Muscle layer of colon (tissue), 2 donors: ENCODE measurements at regions not wholly inside any gene's neighbourhood (a gene's known extent, or its start where the extent isn't known, plus 50 kb on each side); places are given as distances from the start of the nearest gene placed in this dataset.
"Not testable (repeated sequence)": the region's sequence is repeated elsewhere in the genome, so short reads cannot be mapped to it uniquely, and the experiment has no call there.

Experiments used
- H3K27ac ChIP-seq: one replicate; pipeline ENCODE4 v1.7.0; 2013; ENCODE audit warnings: low read depth, mild to moderate bottlenecking, low read length, moderate library complexity
- H3K27me3 ChIP-seq, 2 donors: one replicate each; pipeline ENCODE4 v1.7.0; 2013; ENCODE audit warnings: low read length in 2 of 2, mild to moderate bottlenecking in 2 of 2; ENCODE audit not compliant: insufficient read depth in 2 of 2, control insufficient read depth in 1 of 2
- H3K36me3 ChIP-seq: one replicate; pipeline ENCODE4 v1.7.0; 2013; ENCODE audit warnings: mild to moderate bottlenecking, low read length; ENCODE audit not compliant: insufficient read depth
- H3K4me1 ChIP-seq: one replicate; pipeline ENCODE4 v1.7.0; 2013; ENCODE audit warnings: mild to moderate bottlenecking, low read length; ENCODE audit not compliant: insufficient read depth
- H3K4me3 ChIP-seq, 2 donors: one replicate each; pipeline ENCODE4 v1.7.0; 2013; ENCODE audit warnings: low read length in 2 of 2, low read depth in 1 of 2, mild to moderate bottlenecking in 1 of 2, moderate library complexity in 1 of 2
- H3K9ac ChIP-seq: one replicate; pipeline ENCODE4 v1.7.0; 2013; ENCODE audit warnings: low read length
- H3K9me3 ChIP-seq: one replicate; pipeline ENCODE4 v1.7.0; 2013; ENCODE audit warnings: mild to moderate bottlenecking, low read length
- donor health status: abdominal sarcoma.
- donor health status: Adenocarcinoma of cecum.

DNA sequence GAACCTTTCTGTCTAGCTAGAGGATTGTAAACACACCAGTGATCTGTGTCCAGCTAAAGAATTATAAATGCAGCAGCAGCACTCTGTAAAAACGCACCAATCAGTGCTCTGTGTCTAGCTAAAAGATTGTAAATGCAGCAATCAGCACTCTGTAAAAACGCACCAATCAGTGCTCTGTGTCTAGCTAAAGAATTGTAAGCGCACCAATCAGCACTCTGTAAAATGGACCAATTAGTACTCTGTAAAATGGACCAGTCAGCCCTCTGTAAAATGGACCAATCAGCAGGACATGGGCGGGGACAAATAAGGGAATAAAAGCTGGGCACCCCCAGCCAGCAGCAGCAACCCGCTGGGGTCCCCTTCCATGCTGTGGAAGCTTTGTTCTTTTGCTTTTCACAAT lies 204.1 kb upstream of the UBL3 start:
- H3K9ac ChIP-seq, H3K27me3 ChIP-seq, H3K9me3 ChIP-seq, H3K4me3 ChIP-seq, H3K27ac ChIP-seq, H3K4me1 ChIP-seq, H3K36me3 ChIP-seq: not testable (repeated sequence)

- H3K9me3 ChIP-seq = no peaks in the 10 kb centered on the region
- H3K4me1 ChIP-seq = no peaks in the 10 kb centered on the region
- peaks cover 0 to 4% of the 10 kb centered on the region in 2 donors for H3K27me3 ChIP-seq
- no peaks in the 10 kb centered on the region for H3K36me3 ChIP-seq
- no peak overlapping the region for H3K4me3 ChIP-seq
- no peak overlapping the region for H3K27ac ChIP-seq
- H3K9ac ChIP-seq = no peak overlapping the region
These were observed 203.5 kb upstream of the UBL3 start for GRCh38 chr13:30053939-30054338.

DNA sequence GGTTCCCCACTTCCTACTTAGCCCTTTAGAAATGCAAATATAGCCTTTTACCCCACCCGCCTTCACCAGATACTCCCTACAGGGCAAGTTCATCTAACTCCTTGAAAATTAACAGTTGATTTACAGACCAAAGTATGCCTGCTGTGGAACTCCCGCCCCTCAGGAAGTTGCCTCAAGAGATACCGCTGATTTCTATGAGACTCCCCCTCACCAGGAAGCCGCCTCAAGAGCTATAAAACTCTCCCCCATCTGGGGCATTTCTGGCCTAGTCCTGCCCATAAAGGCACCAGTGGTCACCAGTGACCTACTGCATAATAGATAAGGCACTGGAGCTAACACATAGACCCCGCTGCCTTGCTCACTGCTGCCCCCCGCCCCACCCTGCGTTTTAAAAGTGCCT lies 201.7 kb upstream of the UBL3 start:
- Histone ChIP-seq H3K9ac (no peak overlapping the region), H3K27me3 (peaks cover 0 to 4% of the 10 kb centered on the region in 2 donors)

DNA sequence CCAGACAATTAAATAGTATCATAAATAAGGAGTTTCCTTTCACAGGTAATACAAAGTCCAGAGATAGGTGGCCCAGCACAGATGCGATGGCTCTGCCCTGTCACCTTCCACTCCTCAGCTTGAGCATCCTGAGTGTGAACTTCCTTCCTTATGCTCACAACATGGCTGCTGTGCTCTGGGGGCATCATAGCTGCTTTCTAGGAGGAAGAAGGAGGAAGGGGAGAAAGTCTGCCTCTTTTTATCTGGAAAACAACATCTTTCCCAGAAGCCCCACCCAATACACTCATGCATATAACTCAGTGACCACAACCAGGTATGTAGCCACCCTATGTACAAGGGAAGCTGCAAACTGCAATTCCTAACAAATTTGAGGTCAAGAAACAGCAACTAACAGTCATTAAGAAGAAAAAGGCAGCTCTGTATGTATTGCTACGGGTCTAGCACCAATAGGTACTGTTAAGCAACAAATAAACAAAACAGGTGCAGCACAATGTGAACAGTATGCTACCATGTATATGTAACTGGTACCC lies 201.2 kb upstream of the UBL3 start:
- Histone ChIP-seq H3K9ac (no peak overlapping the region), H3K4me1 (no peaks in the 10 kb centered on the region), H3K9me3 (no peaks in the 10 kb centered on the region), H3K36me3 (no peaks in the 10 kb centered on the region), H3K4me3 (no peak overlapping the region), H3K27ac (no peak overlapping the region), H3K27me3 (peaks cover 0 to 4% of the 10 kb centered on the region in 2 donors)

More for the DNA sequence above, 201.7 kb upstream of the UBL3 start:
- Histone ChIP-seq H3K4me1 (no peaks in the 10 kb centered on the region), H3K36me3 (no peaks in the 10 kb centered on the region), H3K9me3 (no peaks in the 10 kb centered on the region), H3K27ac (no peak overlapping the region), H3K4me3 (no peak overlapping the region)

- H3K27ac ChIP-seq = no peak overlapping the region
- no peaks in the 10 kb centered on the region for H3K36me3 ChIP-seq
- H3K9me3 ChIP-seq = no peaks in the 10 kb centered on the region
- no peaks in the 10 kb centered on the region for H3K4me1 ChIP-seq
- H3K4me3 ChIP-seq = no peak overlapping the region
- H3K27me3 ChIP-seq = peaks cover 0 to 4% of the 10 kb centered on the region in 2 donors
- no peak overlapping the region for H3K9ac ChIP-seq
These were observed 199.3 kb upstream of the UBL3 start for GRCh38 chr13:30049692-30050091.

- Histone ChIP-seq H3K27ac (no peak overlapping the region), H3K4me1 (no peaks in the 10 kb centered on the region), H3K9ac (no peak overlapping the region), H3K36me3 (no peaks in the 10 kb centered on the region), H3K9me3 (no peaks in the 10 kb centered on the region), H3K27me3 (peaks cover 0 to 4% of the 10 kb centered on the region in 2 donors), H3K4me3 (no peak overlapping the region)
These were observed 196.9 kb upstream of the UBL3 start for GRCh38 chr13:30047154-30047874.

DNA sequence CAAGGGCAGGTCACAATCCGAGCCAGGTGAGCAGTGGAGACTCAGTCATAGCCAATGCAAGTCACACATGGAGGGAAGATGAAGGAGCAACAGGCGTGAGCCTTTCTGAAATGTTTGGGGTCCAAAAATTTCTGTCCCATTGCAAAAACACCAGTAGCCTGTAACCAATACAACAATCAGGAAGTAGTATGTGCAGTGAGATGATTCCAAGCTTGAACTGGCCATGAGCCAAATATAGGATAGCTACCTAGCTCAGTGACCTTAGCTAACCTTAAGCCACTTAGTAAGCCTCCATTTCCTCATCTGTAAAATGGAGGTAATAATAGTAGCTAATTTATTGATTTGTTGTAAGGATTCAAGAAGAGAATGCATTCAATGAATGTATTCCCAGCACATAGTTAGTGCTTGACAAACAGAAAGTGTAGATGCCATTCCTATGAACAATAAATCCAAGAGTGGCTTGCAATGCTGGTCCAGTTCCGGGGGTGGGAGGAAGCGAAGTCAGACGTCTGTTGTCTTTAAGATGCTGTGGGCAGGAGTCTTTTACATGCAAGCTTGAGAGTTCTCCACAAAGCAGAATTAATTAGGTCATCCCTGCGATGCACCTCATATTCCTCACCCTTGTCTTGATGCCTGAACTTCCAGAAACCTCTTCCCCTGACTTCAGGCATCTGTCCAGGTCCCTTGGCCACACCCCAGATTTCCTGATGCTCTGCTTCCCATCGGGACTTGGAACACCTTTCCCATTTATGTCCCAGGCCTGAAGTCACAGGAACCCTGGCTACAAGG lies 195.7 kb upstream of the UBL3 start:
- no peak overlapping the region for H3K4me3 ChIP-seq
- H3K27ac ChIP-seq = no peak overlapping the region
- no peaks in the 10 kb centered on the region for H3K4me1 ChIP-seq
- no peaks in the 10 kb centered on the region for H3K27me3 ChIP-seq
- no peak overlapping the region for H3K9ac ChIP-seq
- no peaks in the 10 kb centered on the region for H3K36me3 ChIP-seq
- H3K9me3 ChIP-seq = no peaks in the 10 kb centered on the region

GRCh38 chr13:30044932-30045331 lies 194.5 kb upstream of the UBL3 start:
- H3K4me1 ChIP-seq = no peaks in the 10 kb centered on the region
- no peak overlapping the region for H3K9ac ChIP-seq
- H3K27me3 ChIP-seq = no peaks in the 10 kb centered on the region
- H3K9me3 ChIP-seq = no peaks in the 10 kb centered on the region
- no peak overlapping the region for H3K27ac ChIP-seq
- H3K36me3 ChIP-seq = no peaks in the 10 kb centered on the region
- no peak overlapping the region for H3K4me3 ChIP-seq

DNA sequence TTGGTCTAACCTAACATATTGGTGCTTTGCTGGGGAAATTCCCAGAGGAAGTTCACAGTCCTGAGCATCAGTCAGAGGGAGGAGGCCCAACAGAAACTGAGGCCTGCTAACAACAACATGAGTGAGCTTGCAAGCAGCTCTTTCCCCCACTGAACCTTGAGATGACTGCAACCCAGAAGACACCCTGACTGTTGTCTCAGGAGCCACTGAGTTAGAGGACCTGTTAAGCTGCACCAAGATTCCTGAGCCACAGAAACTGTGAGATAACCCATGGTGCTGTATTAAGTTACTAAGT lies 193.2 kb upstream of the UBL3 start:
- no peaks in the 10 kb centered on the region for H3K27me3 ChIP-seq
- H3K4me1 ChIP-seq = no peaks in the 10 kb centered on the region
- H3K36me3 ChIP-seq = no peaks in the 10 kb centered on the region
- no peaks in the 10 kb centered on the region for H3K9me3 ChIP-seq
- H3K9ac ChIP-seq = no peak overlapping the region
- no peak overlapping the region for H3K4me3 ChIP-seq
- no peak overlapping the region for H3K27ac ChIP-seq

DNA sequence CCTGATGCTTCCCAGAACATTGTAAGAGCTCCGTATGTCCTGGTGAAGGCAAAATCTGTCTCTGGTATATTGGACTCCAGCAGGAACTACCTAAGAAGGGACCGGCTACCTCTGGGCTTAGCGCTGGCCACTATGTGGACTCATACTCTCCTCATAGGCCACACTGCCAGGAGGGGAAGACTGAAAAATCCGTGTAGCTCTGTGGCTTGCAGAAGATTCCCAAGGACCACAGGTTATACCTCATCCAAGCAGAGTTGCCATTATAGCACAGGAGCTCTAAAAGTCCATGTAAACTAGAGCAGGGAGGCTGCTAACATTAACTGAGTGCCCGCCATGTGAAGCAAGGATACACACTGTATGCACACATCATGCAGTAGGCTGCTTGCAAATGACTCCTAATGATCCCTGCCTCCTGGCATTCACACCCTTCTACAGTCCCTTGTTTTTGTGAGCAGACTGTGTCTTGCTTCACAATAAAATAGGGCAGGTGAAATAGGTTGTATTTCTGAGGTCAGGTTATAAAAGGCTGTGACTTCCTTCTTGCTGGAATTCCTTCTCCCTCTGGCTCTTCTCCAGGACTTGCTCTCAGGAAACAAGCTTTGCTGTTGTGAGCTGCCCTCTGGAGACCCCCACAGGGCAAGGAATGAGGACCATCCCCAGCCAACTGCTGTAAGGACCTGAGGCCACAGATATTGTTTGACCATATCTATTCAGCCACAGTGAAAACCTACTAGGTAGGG lies 192.6 kb upstream of the UBL3 start:
- Histone ChIP-seq H3K27me3 (no peaks in the 10 kb centered on the region), H3K9me3 (no peaks in the 10 kb centered on the region), H3K36me3 (no peaks in the 10 kb centered on the region), H3K27ac (no peak overlapping the region), H3K9ac (no peak overlapping the region), H3K4me1 (no peaks in the 10 kb centered on the region), H3K4me3 (no peak overlapping the region)

DNA sequence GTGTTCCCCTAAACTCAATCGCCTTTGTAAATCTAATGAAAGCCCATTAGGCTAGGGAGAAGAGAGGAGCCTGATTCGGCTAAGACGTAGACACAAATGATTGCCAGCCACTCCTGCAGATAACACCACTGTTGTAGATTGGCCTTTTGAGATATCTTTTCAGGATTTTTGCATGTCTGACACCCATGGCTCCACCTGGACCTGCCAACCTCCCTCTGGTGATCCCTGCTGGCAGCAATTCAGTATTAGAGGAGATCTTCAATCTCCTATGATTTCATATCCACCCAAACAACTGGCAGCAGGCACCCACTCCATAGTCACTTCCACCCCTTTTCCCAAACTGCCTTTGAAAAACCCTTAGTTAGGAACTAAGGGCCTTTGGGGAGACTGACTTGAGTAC lies 191.9 kb upstream of the UBL3 start:
- Histone ChIP-seq H3K9ac (no peak overlapping the region), H3K27ac (no peak overlapping the region), H3K9me3 (no peaks in the 10 kb centered on the region), H3K27me3 (no peaks in the 10 kb centered on the region), H3K4me1 (no peaks in the 10 kb centered on the region), H3K36me3 (no peaks in the 10 kb centered on the region), H3K4me3 (no peak overlapping the region)
